ENCODE measurements at regions not wholly inside any gene's neighbourhood (a gene's known extent, or its start where the extent isn't known, plus 50 kb on each side); places are given as distances from the start of the nearest gene placed in this dataset.

DNA sequence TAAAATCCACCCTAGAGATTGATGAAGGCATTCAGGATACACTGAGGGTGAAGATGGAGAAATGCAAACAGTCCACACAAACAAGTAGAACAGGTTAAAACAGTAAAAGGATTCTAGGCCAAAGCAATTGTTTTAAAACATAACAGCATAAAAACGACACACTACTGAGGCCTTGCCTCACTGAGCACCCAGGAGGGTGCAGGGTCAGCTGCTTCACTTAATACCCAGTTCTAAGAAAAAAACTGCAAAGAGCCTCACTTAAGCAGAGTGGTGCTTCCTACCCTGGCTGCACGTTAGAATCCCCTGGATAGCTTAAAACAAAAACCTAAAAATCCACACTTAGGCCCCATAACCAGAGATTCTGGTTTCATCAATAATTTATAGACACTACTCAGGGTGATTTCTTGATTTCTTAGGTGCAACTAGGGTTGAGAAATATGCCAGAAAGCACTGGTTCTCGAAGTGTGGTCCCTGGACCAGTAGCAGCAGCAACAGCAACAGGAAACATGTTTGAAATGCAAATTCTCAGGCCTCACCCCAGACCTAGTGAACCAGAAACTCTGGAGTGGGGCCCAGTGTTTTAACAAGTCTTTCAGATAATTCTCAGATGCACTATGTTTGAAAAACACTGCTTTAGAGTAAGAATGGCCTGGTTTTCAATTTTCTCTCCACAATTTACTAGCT is 279.1 kb downstream of the ZEB2 start:
- Histone ChIP-seq H3K27ac (no peak overlapping the region), H3K27me3 (ENCODE audit: insufficient read depth, low read depth, severe bottlenecking) (no peaks in the 10 kb centered on the region), H3K36me3 (no peaks in the 10 kb centered on the region), H3K9me3 (ENCODE audit: severe bottlenecking) (no peaks in the 10 kb centered on the region), H3K4me3 (ENCODE audit: low read depth, low read length) (no peak overlapping the region)
- no peak for DNase-seq
- TF ChIP-seq, protein P1, sequence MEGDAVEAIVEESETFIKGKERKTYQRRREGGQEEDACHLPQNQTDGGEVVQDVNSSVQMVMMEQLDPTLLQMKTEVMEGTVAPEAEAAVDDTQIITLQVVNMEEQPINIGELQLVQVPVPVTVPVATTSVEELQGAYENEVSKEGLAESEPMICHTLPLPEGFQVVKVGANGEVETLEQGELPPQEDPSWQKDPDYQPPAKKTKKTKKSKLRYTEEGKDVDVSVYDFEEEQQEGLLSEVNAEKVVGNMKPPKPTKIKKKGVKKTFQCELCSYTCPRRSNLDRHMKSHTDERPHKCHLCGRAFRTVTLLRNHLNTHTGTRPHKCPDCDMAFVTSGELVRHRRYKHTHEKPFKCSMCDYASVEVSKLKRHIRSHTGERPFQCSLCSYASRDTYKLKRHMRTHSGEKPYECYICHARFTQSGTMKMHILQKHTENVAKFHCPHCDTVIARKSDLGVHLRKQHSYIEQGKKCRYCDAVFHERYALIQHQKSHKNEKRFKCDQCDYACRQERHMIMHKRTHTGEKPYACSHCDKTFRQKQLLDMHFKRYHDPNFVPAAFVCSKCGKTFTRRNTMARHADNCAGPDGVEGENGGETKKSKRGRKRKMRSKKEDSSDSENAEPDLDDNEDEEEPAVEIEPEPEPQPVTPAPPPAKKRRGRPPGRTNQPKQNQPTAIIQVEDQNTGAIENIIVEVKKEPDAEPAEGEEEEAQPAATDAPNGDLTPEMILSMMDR (IDR thresholded peaks at IDR 0.05; ENCODE audit: low read depth, low read length): no peak

DNA sequence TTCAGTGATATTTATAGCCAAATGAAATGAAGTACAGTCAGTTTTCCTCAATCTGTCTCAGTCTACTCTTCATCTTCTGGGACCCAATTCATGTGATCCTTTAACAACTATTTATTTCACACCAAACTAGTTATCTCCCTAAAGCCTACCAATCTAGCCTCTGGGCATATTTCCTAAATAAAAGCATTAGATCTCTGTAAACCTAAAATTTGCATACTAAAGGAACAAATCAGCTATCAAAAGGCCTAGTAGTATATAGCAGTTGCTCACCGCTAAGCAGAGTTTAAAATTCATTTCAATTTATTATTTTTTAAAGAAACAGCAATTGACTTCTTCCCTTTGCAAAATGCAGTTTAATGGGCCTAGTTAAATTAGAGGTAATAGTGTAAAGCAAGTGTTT is 280.2 kb downstream of the ZEB2 start:
- no peaks in the 10 kb centered on the region for H3K27me3 ChIP-seq (ENCODE audit: insufficient read depth, low read depth, severe bottlenecking)
- no peak overlapping the region for H3K4me3 ChIP-seq (ENCODE audit: low read depth, low read length)
- H3K9me3 ChIP-seq (ENCODE audit: severe bottlenecking): no peaks in the 10 kb centered on the region
- H3K27ac ChIP-seq: no peak overlapping the region
- no peak for DNase-seq
- no peaks in the 10 kb centered on the region for H3K36me3 ChIP-seq
- TF ChIP-seq, protein P1 (IDR thresholded peaks at IDR 0.05; ENCODE audit: low read depth, low read length): no peak

DNA sequence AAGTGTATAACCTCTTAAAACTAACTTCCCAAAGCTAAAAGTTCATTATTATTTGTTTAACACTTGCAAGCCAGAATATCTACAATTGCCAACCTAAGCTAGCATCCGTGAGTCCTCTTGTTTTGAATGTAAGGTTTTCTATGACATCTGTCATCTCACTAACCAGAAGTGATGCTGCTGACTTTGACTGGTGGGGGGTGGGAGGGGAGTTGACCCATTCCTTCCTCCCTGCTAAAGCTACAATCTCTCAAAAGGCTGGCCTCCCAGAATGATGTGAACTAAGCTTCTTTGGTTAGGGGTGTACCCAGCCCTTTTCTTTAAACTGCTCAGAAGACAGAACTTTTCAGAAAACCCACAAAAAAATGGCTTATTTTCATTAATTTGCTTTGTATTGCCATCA is 280.6 kb downstream of the ZEB2 start:
- Histone ChIP-seq H3K9me3 (ENCODE audit: severe bottlenecking) (no peaks in the 10 kb centered on the region), H3K27ac (no peak overlapping the region), H3K4me3 (ENCODE audit: low read depth, low read length) (no peak overlapping the region), H3K27me3 (ENCODE audit: insufficient read depth, low read depth, severe bottlenecking) (no peaks in the 10 kb centered on the region), H3K36me3 (no peaks in the 10 kb centered on the region)
- DNase-seq: no peak
- TF ChIP-seq, protein P1 (IDR thresholded peaks at IDR 0.05; ENCODE audit: low read depth, low read length): no peak

DNA sequence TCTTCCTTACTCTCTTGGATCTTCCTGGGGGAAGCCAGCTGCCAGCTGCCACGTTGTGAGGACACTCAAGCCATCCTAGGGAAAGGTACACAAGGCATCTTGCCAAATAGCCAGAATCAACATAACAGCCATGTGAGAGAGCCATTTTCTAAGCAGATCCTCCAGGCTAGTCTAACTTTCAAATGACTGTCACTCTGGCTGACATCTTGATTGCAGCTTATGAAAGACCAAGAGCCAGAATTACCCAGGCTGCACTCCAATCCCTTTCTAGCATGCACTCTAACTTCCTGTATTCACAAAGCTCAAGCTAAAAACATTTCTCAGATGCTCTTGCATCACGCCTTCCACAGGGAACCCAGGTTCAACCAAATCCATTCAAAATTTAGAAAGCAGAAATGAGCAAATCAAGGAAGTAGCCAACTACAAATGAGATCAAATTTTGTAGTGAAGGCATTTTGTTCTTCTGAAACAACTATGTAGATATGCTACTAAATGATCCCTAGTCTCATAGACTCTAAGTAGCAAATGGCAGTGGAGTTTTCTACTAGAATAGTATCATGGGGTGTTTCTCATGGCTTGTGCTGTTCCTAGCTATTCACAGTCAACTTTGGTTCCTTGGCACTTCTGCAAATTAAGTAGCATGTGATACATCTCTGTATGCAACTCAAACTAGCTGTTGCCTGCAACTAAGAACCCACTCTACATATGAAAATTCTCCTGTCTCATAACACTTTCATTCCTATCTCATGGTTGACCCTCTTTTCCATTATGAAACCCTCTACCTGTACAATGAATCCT is 281.9 kb downstream of the ZEB2 start:
- Histone ChIP-seq H3K27ac (no peak overlapping the region), H3K9me3 (ENCODE audit: severe bottlenecking) (no peaks in the 10 kb centered on the region), H3K27me3 (ENCODE audit: insufficient read depth, low read depth, severe bottlenecking) (no peaks in the 10 kb centered on the region), H3K4me3 (ENCODE audit: low read depth, low read length) (no peak overlapping the region), H3K36me3 (no peaks in the 10 kb centered on the region)
- DNase-seq: no peak
- TF ChIP-seq, protein P1 (IDR thresholded peaks at IDR 0.05; ENCODE audit: low read depth, low read length): no peak

DNA sequence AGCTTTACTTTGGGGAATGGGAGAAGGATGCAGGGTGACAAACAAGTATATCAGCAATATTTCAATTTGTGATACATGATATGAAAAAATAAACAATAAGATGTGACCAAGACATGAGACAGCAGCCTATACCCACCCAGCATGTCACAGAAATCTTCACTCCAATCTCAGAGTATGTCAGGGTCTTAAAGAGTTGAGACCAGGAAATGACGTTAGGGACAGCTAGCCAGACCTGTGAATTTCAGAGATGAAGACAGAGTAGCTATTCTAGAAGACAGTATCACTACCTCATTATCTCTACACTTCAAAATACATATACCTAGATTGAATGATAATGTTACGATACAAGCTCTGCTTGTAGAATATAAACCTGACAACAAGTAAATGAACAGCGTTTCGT is 282.8 kb downstream of the ZEB2 start:
- no peak for DNase-seq
- Histone ChIP-seq H3K36me3 (no peaks in the 10 kb centered on the region), H3K4me3 (ENCODE audit: low read depth, low read length) (no peak overlapping the region), H3K27me3 (ENCODE audit: insufficient read depth, low read depth, severe bottlenecking) (no peaks in the 10 kb centered on the region), H3K9me3 (ENCODE audit: severe bottlenecking) (no peaks in the 10 kb centered on the region), H3K27ac (no peak overlapping the region)
- TF ChIP-seq, protein P1 (IDR thresholded peaks at IDR 0.05; ENCODE audit: low read depth, low read length): no peak

All from WERI-Rb-1 (cell line).